IMR-90 (cell line): ENCODE measurements at regions not wholly inside any gene's neighbourhood (a gene's known extent, or its start where the extent isn't known, plus 50 kb on each side); places are given as distances from the start of the nearest gene placed in this dataset.

ENCODE experiments used
- ATAC-seq: fragments of 200-7000 bp; cut with Tn5 transposase; 2 replicates; pipeline ENCODE4 v1.9.1; 2020; ENCODE audit warnings: low read depth, mild to moderate bottlenecking, moderate library complexity
- BruUV-seq: library from RNA; stranded (reverse); fragments of 400-500 nt; replicated peaks from 2 replicates; lab custom pipeline; 2021; lab: Mats Ljungman, UMichigan
- CTCF ChIA-PET: fragments of 300-600 bp; formaldehyde crosslinking; extraction: SDS; loops from one replicate; lab custom pipeline; 2021; ENCODE audit warnings: antibody characterized with exemption; lab: Yijun Ruan, JAX
- POLR2A ChIA-PET: fragments of 300-600 bp; sonication (Branson Sonifier 250); formaldehyde crosslinking; loops from one replicate; lab custom pipeline; 2022; ENCODE audit warnings: antibody characterized with exemption; ENCODE audit not compliant: unreplicated experiment; lab: Charles Lee
- DNase-seq: peaks from one replicate; pipeline ENCODE4 v3.0.0; 2013
- H2AFZ ChIP-seq: replicated peaks from 2 replicates; pipeline ENCODE3; 2013; ENCODE audit warnings: low read length, mild to moderate bottlenecking; ENCODE audit not compliant: poor library complexity
- H2AK5ac ChIP-seq: 2 replicates; pipeline ENCODE4 v1.6.1; 2013; ENCODE audit warnings: low read depth, low read length, inconsistent platforms
- H2AK9ac ChIP-seq: replicated peaks from 2 replicates; pipeline ENCODE3; 2013; ENCODE audit warnings: mild to moderate bottlenecking, low read depth, low read length, moderate library complexity; ENCODE audit not compliant: poor library complexity
- H2BK120ac ChIP-seq: 2 replicates; pipeline ENCODE4 v1.6.1; 2013; ENCODE audit warnings: low read depth, low read length, inconsistent platforms
- H2BK15ac ChIP-seq: 3 replicates; pipeline ENCODE4 v1.6.1; 2013; ENCODE audit warnings: low read depth, low read length, inconsistent platforms
- H2BK20ac ChIP-seq: 2 replicates; pipeline ENCODE4 v1.6.1; 2013; ENCODE audit warnings: low read depth, mild to moderate bottlenecking, inconsistent platforms, low read length, moderate library complexity
- H2BK5ac ChIP-seq: 2 replicates; pipeline ENCODE4 v1.6.1; 2013; ENCODE audit warnings: mild to moderate bottlenecking, low read depth, low read length, inconsistent platforms; ENCODE audit not compliant: poor library complexity, severe bottlenecking
- H3K14ac ChIP-seq: replicated peaks from 2 replicates; pipeline ENCODE4 v1.6.1; 2013; ENCODE audit warnings: low read depth, low read length, inconsistent platforms
- H3K18ac ChIP-seq: 2 replicates; pipeline ENCODE4 v1.6.1; 2013; ENCODE audit warnings: low read depth, low read length, control low read depth
- H3K23ac ChIP-seq: 2 replicates; pipeline ENCODE4 v1.6.1; 2013; ENCODE audit warnings: low read depth, low read length, inconsistent platforms
- H3K27ac ChIP-seq: 2 replicates; pipeline ENCODE4 v1.5.1; 2013; ENCODE audit warnings: mild to moderate bottlenecking, control low read depth, low read length; ENCODE audit not compliant: insufficient read depth
- H3K27me3 ChIP-seq: 2 replicates; pipeline ENCODE4 v1.6.1; 2013; ENCODE audit warnings: low read length; ENCODE audit not compliant: control insufficient read depth, insufficient read depth
- H3K36me3 ChIP-seq: 2 replicates; pipeline ENCODE4 v1.6.1; 2013; ENCODE audit warnings: low read length, mixed read lengths; ENCODE audit not compliant: control insufficient read depth, insufficient read depth
- H3K4ac ChIP-seq: 2 replicates; pipeline ENCODE4 v1.6.1; 2013; ENCODE audit warnings: low read depth, low read length, inconsistent platforms
- H3K4me1 ChIP-seq: 2 replicates; pipeline ENCODE4 v1.6.1; 2013; ENCODE audit warnings: low read length, mixed read lengths; ENCODE audit not compliant: control insufficient read depth, insufficient read depth
- H3K4me2 ChIP-seq: 2 replicates; pipeline ENCODE4 v1.6.1; 2013; ENCODE audit warnings: low read depth, mild to moderate bottlenecking, control low read depth, low read length, moderate library complexity
- H3K4me3 ChIP-seq: 2 replicates; pipeline ENCODE4 v1.5.1; 2013; ENCODE audit warnings: low read depth, mild to moderate bottlenecking, control low read depth, low read length, moderate library complexity; ENCODE audit not compliant: insufficient read depth
- H3K56ac ChIP-seq: 2 replicates; pipeline ENCODE4 v1.6.1; 2013; ENCODE audit warnings: low read length, inconsistent platforms; ENCODE audit not compliant: insufficient read depth; ENCODE audit errors: extremely low read depth
- H3K79me1 ChIP-seq, 2 experiments: 2 replicates each; pipeline ENCODE4 v1.6.1; 2013; ENCODE audit warnings: low read length in 2 of 2, inconsistent platforms in 1 of 2, low read depth in 1 of 2
- H3K9ac ChIP-seq: 2 replicates; pipeline ENCODE4 v1.6.1; 2013; ENCODE audit warnings: low read depth, low read length, control low read depth
- H3K9me1 ChIP-seq: 2 replicates; pipeline ENCODE4 v1.6.1; 2013; ENCODE audit warnings: low read length, inconsistent platforms; ENCODE audit not compliant: insufficient read depth
- H3K9me3 ChIP-seq: 2 replicates; pipeline ENCODE4 v1.6.1; 2013; ENCODE audit warnings: low read length; ENCODE audit not compliant: control insufficient read depth, insufficient read depth
- H4K20me1 ChIP-seq: 2 replicates; pipeline ENCODE4 v1.6.1; 2013; ENCODE audit warnings: low read length, inconsistent platforms; ENCODE audit not compliant: insufficient read depth
- H4K5ac ChIP-seq: 2 replicates; pipeline ENCODE4 v1.6.1; 2013; ENCODE audit warnings: mild to moderate bottlenecking, low read depth, low read length, control low read depth
- H4K8ac ChIP-seq, 2 experiments: 2 replicates each; pipeline ENCODE4 v1.6.1; 2013; ENCODE audit warnings: low read depth in 2 of 2, low read length in 2 of 2, control low read depth in 1 of 2, inconsistent platforms in 1 of 2
- H4K91ac ChIP-seq: 2 replicates; pipeline ENCODE4 v1.6.1; 2013; ENCODE audit warnings: low read depth, low read length, inconsistent platforms; ENCODE audit not compliant: insufficient read depth
- NFE2L2 ChIP-seq: fragments of 150-350 bp; IDR thresholded peaks from 2 replicates; pipeline ENCODE4 v1.6.1; 2016; ENCODE audit warnings: low read depth, mild to moderate bottlenecking, low read length
- RCOR1 ChIP-seq: IDR thresholded peaks from 2 replicates; pipeline ENCODE4 v1.6.1; 2012; ENCODE audit warnings: mild to moderate bottlenecking, low read length, improper control_type of control experiment; ENCODE audit not compliant: insufficient replicate concordance
- WGBS, 2 experiments: methylation state at CpG; one replicate each; pipeline versions ENCODE4 v1.1.5 to v1.1.7; 2013; ENCODE audit warnings: missing lambda C conversion rate in 2 of 2; ENCODE audit not compliant: insufficient read length in 1 of 2; ENCODE audit errors: extremely low coverage in 2 of 2; 5-methylcytosine and 5-hydroxymethylcytosine counted together
- dilution Hi-C: fragments of 300-500 bp; cut with HindIII; formaldehyde crosslinking; loops from one replicate; pipeline ENCODE4 v1.14.3; 2018; ENCODE audit warnings: low sequenced_read_pairs; ENCODE audit not compliant: unreplicated experiment
- in situ Hi-C: fragments of 300-500 bp; cut with MboI; formaldehyde crosslinking; loops from 3 replicates; pipeline ENCODE4 v1.14.3; 2019; ENCODE audit warnings: low sequenced_read_pairs, inconsistent platforms, mixed read lengths
- intact Hi-C: fragments of 100-400 bp; cut with micrococcal nuclease; formaldehyde crosslinking; loops from 2 replicates; pipeline ENCODE4 v1.10.0; 2022

DNA sequence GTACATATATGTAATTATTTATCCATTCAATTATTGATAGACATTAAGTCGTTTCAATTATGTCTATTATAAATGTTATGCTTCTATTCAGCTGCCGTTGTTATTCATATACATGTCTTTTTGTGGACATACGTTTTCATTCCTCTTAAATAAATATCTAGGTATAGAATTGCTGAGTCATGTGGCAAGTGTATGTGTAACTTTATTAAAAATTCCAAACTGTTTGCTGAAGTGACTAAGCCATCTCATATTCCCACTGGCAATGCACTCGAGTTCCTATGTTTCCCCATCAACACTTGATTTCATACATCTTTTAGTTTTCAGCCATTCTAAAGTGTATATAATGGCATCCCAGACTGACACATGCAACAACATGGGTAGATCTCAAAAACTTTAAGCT is 739.7 kb upstream of the POU3F2 start:
- H3K14ac ChIP-seq: no peak overlapping the region
- no peak overlapping the region for H4K5ac ChIP-seq
- H3K27me3 ChIP-seq: no peaks in the 10 kb centered on the region
- H3K18ac ChIP-seq: no peak overlapping the region
- H3K36me3 ChIP-seq: no peaks in the 10 kb centered on the region
- POLR2A ChIA-PET: no interaction called here
- no peak for TF ChIP-seq RCOR1
- peak; percentile 84 for TF ChIP-seq NFE2L2
- H4K8ac ChIP-seq: no peak overlapping the region
- no peak overlapping the region for H3K27ac ChIP-seq
- no peaks in the 10 kb centered on the region for H3K4me1 ChIP-seq
- H3K4ac ChIP-seq: no peak overlapping the region
- in situ Hi-C loops: no loop called here
- WGBS, 2 experiments: no CpG with 5 or more reads among the region's 4 CpGs
- no peak overlapping the region for H2BK15ac ChIP-seq
- H3K79me1 ChIP-seq: no peaks in the 10 kb centered on the region
- H2AFZ ChIP-seq: no peak overlapping the region
- no peak overlapping the region for H2BK20ac ChIP-seq
- no peak overlapping the region for H3K56ac ChIP-seq
- ATAC-seq (no peak), DNase-seq (no peak)
- no peak overlapping the region for H4K91ac ChIP-seq
- H2BK120ac ChIP-seq: no peak overlapping the region
- H3K23ac ChIP-seq: no peak overlapping the region
- no peak overlapping the region for H2AK5ac ChIP-seq
- dilution Hi-C loops: no loop called here
- no peaks in the 10 kb centered on the region for H4K20me1 ChIP-seq
- no peak overlapping the region for H3K4me2 ChIP-seq
- no peak overlapping the region for H3K4me3 ChIP-seq
- CTCF ChIA-PET: interaction anchor here (0.9 kb wide), 1 partner anchor 12 kb away, joined by 3 read pairs; no protein-coding TSS in a partner anchor
- no peak overlapping the region for H2AK9ac ChIP-seq
- peaks cover 3% of the 10 kb centered on the region; the same call in 1 of the 2 replicates for H3K9me3 ChIP-seq
- H3K9me1 ChIP-seq: no peaks in the 10 kb centered on the region
- BruUV-seq: no TSS peak
- H3K9ac ChIP-seq: no peak overlapping the region
- intact Hi-C loops: no loop called here
- H2BK5ac ChIP-seq: no peak overlapping the region
